D721Med (cell line): ENCODE measurements at regions not wholly inside any gene's neighbourhood (a gene's known extent, or its start where the extent isn't known, plus 50 kb on each side); places are given as distances from the start of the nearest gene placed in this dataset.

Source experiments
- DNase-seq: peaks from one replicate; pipeline ENCODE4 v3.0.0; 2011; ENCODE audit warnings: low spot score; ENCODE audit not compliant: insufficient read length
- FAIRE-seq: peaks from 2 replicates; lab custom pipeline; 2011; peaks lifted over from hg19 to GRCh38; lab: Jason Lieb, UNC
- TF ChIP-seq, protein P1 (sequence below): IDR thresholded peaks from 2 replicates; pipeline ENCODE4 v1.5.1; 2012; ENCODE audit warnings: mild to moderate bottlenecking, control low read depth; ENCODE audit not compliant: insufficient read depth; ENCODE audit errors: missing control alignments

DNA sequence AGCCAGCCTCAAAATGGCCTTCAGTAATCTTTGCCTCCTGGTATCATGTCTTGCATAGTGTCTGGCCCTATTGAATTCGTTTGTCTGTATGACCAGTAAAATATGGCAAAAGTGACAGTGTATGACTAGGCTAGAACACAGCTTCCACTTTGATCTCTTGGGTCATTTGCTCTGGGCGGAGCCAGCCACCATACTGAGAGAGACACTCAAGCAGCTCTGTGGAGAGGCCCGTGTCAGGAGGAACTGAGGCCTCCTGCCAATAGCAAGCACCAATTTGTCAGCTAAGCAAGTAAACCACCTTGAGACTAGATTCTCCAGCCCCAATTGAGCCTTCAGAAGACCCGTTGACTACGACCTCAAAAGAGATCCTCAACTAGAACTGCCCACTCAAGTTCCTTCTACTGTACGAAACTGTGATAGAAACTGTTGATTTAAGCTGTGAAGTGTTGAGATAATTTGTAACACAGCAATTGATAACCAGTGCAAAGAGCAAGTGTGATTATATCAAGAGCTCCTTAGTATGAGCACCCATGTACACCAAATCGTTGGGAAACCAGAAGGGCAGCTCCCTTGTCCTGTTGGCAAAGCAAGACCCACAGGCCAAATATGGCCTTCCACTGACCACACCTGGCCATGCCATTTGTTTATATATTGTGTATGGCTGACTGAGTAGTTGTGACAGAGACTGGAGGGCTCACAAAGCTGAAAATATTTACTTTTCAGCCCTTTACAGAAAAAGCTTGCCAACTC lies 52.7 kb upstream of the SERBP1 start:
- DNase-seq = no peak
- TF ChIP-seq, protein P1, sequence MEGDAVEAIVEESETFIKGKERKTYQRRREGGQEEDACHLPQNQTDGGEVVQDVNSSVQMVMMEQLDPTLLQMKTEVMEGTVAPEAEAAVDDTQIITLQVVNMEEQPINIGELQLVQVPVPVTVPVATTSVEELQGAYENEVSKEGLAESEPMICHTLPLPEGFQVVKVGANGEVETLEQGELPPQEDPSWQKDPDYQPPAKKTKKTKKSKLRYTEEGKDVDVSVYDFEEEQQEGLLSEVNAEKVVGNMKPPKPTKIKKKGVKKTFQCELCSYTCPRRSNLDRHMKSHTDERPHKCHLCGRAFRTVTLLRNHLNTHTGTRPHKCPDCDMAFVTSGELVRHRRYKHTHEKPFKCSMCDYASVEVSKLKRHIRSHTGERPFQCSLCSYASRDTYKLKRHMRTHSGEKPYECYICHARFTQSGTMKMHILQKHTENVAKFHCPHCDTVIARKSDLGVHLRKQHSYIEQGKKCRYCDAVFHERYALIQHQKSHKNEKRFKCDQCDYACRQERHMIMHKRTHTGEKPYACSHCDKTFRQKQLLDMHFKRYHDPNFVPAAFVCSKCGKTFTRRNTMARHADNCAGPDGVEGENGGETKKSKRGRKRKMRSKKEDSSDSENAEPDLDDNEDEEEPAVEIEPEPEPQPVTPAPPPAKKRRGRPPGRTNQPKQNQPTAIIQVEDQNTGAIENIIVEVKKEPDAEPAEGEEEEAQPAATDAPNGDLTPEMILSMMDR = no peak
- FAIRE-seq = no peak

DNA sequence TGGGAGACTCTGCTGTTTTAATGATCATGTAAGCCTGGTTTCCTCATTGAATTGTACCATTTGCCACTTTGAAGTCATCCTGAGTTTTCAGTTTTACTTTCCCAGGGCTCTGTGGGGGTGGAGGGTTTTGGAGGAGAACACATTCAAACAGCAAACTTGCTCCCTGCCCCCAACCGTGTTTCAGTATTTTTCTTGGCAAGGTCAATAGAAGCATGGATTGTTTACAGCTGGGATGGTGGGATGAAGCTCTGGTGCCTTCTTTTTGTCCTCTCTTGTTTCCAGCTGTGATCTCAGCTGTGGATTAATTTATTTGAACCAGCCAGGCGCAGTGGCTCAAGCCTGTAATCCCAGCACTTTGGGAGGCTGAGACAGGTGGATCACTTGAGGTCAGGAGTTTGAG lies 54.3 kb upstream of the SERBP1 start:
- DNase-seq (no peak), FAIRE-seq (no peak)
- TF ChIP-seq, protein P1 = no peak

DNA sequence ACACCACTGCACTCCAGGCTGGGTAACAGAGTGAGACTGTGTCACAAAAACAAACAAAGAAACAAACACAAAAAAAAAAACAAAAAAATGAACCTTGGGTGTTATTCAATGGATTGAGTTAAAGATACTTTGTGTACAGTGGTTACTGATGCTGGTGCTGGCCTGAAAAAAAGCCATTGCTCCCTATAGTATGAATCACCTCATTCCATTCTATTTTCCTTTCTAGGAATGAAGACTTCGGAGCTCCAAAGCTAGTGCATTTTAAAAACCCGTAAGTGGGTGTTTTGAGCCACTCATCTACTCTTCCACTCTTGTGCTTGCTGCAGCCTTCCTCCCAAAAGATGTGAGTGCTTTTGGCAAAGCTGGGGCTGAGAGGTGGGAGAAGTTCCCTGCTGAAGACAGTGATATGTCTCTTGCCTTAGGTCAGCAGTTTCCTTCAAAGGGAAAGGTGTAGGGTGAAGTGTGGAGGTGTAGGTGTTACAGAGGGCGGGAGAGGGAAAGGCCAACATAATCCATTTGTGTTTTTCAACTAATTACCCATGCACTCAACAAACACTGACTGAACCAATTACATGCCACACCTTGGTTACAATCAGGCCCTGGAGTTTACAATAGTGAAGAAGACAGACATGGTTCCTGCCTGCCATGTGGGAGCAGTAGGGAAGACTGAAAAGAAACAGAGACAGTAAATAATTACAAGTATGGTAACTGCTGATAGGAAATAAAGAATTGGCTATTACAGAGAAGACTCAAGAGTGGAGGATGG lies 55.0 kb upstream of the SERBP1 start:
- DNase-seq (no peak), FAIRE-seq (no peak)
- TF ChIP-seq, protein P1 = no peak

DNA sequence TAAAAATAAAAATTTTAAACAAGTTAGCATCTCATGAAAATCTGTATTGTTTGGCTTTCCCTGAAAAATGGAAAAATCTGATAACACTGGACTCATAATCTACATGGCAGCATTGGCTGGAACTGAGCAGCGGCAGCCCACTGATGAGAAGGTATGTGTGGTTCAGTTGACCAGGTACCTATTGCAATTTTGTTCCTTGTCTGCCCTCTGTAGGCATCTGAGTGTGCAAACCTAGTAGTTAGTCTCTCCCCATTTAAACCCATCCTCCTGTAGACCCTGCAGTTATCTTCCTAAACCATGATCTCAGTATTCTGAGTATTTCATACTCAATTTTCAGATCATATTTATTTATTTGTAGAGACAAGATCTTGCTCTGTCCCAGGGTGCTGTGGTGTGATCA lies 59.4 kb upstream of the SERBP1 start:
- no peak for FAIRE-seq
- TF ChIP-seq, protein P1 = peak; percentile 41

DNA sequence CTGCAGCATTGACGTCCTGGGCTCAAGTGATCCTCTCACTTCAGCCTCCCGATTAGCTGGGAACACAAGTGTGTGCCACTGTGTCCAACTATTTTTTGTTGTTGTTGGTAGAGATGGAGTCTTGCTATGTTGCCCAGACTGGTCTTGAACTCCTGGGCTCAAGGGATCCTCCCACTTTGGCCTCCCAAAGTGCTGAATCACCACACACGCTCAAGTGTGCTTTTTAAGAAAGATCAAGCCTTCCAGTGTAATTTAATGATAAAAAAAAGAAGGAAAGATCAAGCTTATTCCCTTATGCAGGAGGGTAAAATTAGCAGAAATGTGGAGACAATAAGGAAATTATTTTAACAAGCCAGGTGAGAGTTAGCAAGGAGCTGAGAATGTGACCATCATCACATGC lies 61.1 kb upstream of the SERBP1 start:
- DNase-seq (no peak), FAIRE-seq (no peak)
- TF ChIP-seq, protein P1 = no peak

More for the DNA sequence above, 59.4 kb upstream of the SERBP1 start:
- no peak for DNase-seq

DNA sequence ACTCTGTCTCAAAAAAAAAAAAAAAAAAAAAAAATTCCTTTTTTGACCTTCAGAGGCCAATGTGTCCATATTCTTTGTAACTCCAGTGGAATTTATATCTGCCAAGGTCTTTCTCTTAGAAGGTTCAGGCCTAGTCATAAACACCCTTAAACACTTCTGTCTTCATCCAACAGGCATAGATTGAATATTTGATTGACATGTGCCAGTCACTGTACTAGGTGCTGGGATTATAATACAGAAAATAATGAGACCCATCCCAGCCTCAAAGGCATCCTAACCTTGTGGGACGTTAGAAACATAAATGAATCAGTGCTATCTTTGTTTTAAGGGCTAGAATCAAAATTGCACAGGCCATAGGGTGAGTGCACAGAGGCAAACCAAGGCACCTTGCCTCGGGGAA lies 62.9 kb upstream of the SERBP1 start:
- FAIRE-seq (no peak), DNase-seq (no peak)
- TF ChIP-seq, protein P1 = no peak

DNA sequence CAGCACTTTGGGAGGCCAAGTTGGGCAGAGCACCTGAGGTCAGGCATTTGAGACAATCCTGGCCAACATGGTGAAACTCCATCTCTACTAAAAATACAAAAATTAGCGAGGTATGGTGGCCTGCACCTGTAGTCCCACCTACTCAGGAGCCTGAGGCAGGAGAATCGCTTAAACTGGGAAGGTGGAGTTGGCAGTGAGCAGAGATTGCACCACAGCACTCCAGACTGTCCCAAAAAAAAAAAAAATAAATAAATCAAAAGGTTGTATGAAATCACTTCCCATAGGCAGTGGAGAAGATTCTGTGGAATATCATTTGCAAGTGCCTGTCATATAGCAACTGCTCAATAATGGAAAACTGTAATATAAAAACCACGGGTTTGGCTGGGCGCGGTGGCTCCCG lies 65.1 kb upstream of the SERBP1 start:
- TF ChIP-seq, protein P1 = no peak
- no peak for DNase-seq
- FAIRE-seq = no peak
